ENCODE measurements at regions not wholly inside any gene's neighbourhood (a gene's known extent, or its start where the extent isn't known, plus 50 kb on each side); places are given as distances from the start of the nearest gene placed in this dataset.

DNA sequence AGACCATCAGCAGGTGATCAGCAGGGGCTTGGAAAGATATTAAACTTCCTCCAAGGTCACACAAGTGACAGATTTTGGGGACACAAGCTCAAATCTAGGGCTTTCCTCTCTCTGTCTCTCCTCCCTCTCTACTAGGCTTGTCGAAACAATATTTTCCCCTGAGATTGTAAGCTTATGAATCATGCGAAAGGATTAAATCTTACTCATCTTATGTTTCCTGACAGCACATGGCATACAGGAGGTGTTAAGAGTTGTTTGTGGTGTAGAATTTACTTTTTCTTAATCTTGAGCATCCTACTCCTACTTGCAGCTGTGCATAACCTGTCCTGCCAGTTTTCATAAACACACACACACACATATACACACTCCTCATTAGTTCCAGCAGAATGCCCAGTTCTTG lies 186.3 kb downstream of the MARCHF11 start (continued):
- TF ChIP-seq, protein P1, sequence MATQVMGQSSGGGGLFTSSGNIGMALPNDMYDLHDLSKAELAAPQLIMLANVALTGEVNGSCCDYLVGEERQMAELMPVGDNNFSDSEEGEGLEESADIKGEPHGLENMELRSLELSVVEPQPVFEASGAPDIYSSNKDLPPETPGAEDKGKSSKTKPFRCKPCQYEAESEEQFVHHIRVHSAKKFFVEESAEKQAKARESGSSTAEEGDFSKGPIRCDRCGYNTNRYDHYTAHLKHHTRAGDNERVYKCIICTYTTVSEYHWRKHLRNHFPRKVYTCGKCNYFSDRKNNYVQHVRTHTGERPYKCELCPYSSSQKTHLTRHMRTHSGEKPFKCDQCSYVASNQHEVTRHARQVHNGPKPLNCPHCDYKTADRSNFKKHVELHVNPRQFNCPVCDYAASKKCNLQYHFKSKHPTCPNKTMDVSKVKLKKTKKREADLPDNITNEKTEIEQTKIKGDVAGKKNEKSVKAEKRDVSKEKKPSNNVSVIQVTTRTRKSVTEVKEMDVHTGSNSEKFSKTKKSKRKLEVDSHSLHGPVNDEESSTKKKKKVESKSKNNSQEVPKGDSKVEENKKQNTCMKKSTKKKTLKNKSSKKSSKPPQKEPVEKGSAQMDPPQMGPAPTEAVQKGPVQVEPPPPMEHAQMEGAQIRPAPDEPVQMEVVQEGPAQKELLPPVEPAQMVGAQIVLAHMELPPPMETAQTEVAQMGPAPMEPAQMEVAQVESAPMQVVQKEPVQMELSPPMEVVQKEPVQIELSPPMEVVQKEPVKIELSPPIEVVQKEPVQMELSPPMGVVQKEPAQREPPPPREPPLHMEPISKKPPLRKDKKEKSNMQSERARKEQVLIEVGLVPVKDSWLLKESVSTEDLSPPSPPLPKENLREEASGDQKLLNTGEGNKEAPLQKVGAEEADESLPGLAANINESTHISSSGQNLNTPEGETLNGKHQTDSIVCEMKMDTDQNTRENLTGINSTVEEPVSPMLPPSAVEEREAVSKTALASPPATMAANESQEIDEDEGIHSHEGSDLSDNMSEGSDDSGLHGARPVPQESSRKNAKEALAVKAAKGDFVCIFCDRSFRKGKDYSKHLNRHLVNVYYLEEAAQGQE (IDR thresholded peaks at IDR 0.05; ENCODE audit: low read depth, low read length): no peak
- TF ChIP-seq GABPA (IDR thresholded peaks at IDR 0.05; ENCODE audit: low read depth) (no peak), RFX5 (IDR thresholded peaks at IDR 0.05; ENCODE audit: low read length) (no peak), TCF12 (IDR thresholded peaks at IDR 0.05) (no peak)

DNA sequence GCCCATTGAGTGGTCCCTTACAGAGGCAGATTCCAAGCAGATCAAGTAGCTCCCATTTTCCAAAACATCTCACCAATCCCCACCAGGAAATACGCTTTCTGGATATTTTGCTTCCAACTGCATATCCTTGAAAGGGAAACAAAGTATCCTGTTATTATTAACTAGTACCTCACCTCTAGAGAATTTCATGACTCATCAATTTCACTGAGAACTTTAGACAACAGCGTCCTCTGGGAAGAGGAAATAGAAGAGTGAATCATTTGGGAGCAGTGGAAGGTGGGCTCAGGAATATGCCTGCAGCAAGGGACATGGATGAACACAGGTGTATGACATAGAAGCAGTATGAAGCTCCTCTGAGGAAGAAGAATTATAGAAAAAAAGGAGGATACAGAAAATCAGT lies 186.7 kb downstream of the MARCHF11 start:
- Histone ChIP-seq H3F3A (replicated peaks; ENCODE audit: insufficient read depth) (no peaks in the 10 kb centered on the region), H3K4me2 (peak overlapping the region; percentile 42), H3K36me3 (replicated peaks in 1 of 2; ENCODE audit: control insufficient read depth in 1 of 2, insufficient read depth in 2 of 2, low read length in 1 of 2) (no peaks in the 10 kb centered on the region), H3K9me2 (no peaks in the 10 kb centered on the region), H3K79me2 (ENCODE audit: insufficient read depth) (no peaks in the 10 kb centered on the region), H3K27me3 (ENCODE audit: insufficient read depth) (no peaks in the 10 kb centered on the region), H3K27ac (ENCODE audit: low read depth in 2 of 2, low read length in 1 of 2) (peak overlapping the region in 1 of 2 experiments; percentile 10; a peak in 2 of 4 replicates), H4K20me1 (ENCODE audit: insufficient read depth) (no peaks in the 10 kb centered on the region), H3K4me3 (ENCODE audit: low read depth in 2 of 2, low read length in 1 of 2) (no peak overlapping the region), H3K9ac (no peak overlapping the region), H3K9me3 (peaks cover 28% of the 10 kb centered on the region; the same call in 1 of the 2 replicates), H3K4me1 (ENCODE audit: control insufficient read depth in 1 of 2, insufficient read depth in 2 of 2, low read depth in 1 of 2, low read length in 1 of 2) (peaks cover 0 to 4% of the 10 kb centered on the region in 2 experiments; a peak in 2 of 4 replicates), H2AFZ (ENCODE audit: low read depth) (no peak overlapping the region)
- WGBS (ENCODE audit: low lambda C conversion rate): 26% methylated on average over 2 of the region's 2 CpGs
- no peak for TF ChIP-seq RXRA (IDR thresholded peaks at IDR 0.05; ENCODE audit: borderline replicate concordance, low read depth)
- TF ChIP-seq SIN3A (IDR thresholded peaks at IDR 0.05; ENCODE audit: borderline replicate concordance, low read depth, low read length): no peak
- TF ChIP-seq FOSL2 (IDR thresholded peaks at IDR 0.05; ENCODE audit: borderline replicate concordance, low read depth): peak; percentile 19; the same call in 1 of the 2 replicates
- TF ChIP-seq EP300 (IDR thresholded peaks at IDR 0.05; ENCODE audit: borderline replicate concordance in 1 of 2, low read depth in 1 of 2, low read length in 1 of 2): no peak
- TF ChIP-seq FOXJ3 (CRISPR knock-in tag; IDR thresholded peaks at IDR 0.05): no peak
- TF ChIP-seq, protein P2, sequence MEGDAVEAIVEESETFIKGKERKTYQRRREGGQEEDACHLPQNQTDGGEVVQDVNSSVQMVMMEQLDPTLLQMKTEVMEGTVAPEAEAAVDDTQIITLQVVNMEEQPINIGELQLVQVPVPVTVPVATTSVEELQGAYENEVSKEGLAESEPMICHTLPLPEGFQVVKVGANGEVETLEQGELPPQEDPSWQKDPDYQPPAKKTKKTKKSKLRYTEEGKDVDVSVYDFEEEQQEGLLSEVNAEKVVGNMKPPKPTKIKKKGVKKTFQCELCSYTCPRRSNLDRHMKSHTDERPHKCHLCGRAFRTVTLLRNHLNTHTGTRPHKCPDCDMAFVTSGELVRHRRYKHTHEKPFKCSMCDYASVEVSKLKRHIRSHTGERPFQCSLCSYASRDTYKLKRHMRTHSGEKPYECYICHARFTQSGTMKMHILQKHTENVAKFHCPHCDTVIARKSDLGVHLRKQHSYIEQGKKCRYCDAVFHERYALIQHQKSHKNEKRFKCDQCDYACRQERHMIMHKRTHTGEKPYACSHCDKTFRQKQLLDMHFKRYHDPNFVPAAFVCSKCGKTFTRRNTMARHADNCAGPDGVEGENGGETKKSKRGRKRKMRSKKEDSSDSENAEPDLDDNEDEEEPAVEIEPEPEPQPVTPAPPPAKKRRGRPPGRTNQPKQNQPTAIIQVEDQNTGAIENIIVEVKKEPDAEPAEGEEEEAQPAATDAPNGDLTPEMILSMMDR (IDR thresholded peaks at IDR 0.05): peak; percentile 28; the same call in 1 of the 2 replicates
- TF ChIP-seq, protein P3, sequence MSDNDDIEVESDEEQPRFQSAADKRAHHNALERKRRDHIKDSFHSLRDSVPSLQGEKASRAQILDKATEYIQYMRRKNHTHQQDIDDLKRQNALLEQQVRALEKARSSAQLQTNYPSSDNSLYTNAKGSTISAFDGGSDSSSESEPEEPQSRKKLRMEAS (IDR thresholded peaks at IDR 0.05; ENCODE audit: low read depth): no peak
- no peak for TF ChIP-seq GATA2 (CRISPR knock-in tag; IDR thresholded peaks at IDR 0.05)
- TF ChIP-seq JUND (IDR thresholded peaks at IDR 0.05): peak; percentile 21; the same call in 1 of the 2 replicates
- no peak for TF ChIP-seq RAD21 (IDR thresholded peaks at IDR 0.05; ENCODE audit: low read length)
- no peak for DNase-seq
- ChIA-PET CTCF (interaction anchor here (1.4 to 1.5 kb wide), 4 partner anchors 11 to 463 kb away, joined by 3 read pairs; no protein-coding TSS in a partner anchor), POLR2A (no interaction called here)
